NB4 (cell line): ENCODE measurements at regions not wholly inside any gene's neighbourhood (a gene's known extent, or its start where the extent isn't known, plus 50 kb on each side); places are given as distances from the start of the nearest gene placed in this dataset.

Experiments
- DNase-seq: peaks from one replicate; pipeline ENCODE4 v3.0.0; 2010; ENCODE audit warnings: low read depth
- H3K4me3 ChIP-seq: one replicate; pipeline ENCODE4 v1.5.1; 2011; ENCODE audit warnings: mild to moderate bottlenecking, low read depth, low read length, moderate library complexity
- CTCF ChIP-seq: IDR thresholded peaks from one replicate; pipeline ENCODE4 v1.5.1; 2012; ENCODE audit warnings: low read depth, low read length
- MAX ChIP-seq: IDR thresholded peaks from 2 replicates; pipeline ENCODE4 v1.6.1; 2011; ENCODE audit warnings: low read depth, low read length
- MYC ChIP-seq: IDR thresholded peaks from 2 replicates; pipeline ENCODE4 v1.6.1; 2011; ENCODE audit warnings: low read depth, low read length
- POLR2A ChIP-seq: IDR thresholded peaks from 2 replicates; pipeline ENCODE4 v1.6.1; 2011; ENCODE audit warnings: mild to moderate bottlenecking; ENCODE audit not compliant: insufficient read length; ENCODE audit errors: extremely low read depth

- no peak for TF ChIP-seq POLR2A
- TF ChIP-seq MAX: no peak
- no peak for TF ChIP-seq MYC
- TF ChIP-seq CTCF: no peak
- no peak overlapping the region for H3K4me3 ChIP-seq
- DNase-seq: no peak
Observed at GRCh38 chr2:106294182-106294581, 100.1 kb upstream of the UXS1 start.

DNA sequence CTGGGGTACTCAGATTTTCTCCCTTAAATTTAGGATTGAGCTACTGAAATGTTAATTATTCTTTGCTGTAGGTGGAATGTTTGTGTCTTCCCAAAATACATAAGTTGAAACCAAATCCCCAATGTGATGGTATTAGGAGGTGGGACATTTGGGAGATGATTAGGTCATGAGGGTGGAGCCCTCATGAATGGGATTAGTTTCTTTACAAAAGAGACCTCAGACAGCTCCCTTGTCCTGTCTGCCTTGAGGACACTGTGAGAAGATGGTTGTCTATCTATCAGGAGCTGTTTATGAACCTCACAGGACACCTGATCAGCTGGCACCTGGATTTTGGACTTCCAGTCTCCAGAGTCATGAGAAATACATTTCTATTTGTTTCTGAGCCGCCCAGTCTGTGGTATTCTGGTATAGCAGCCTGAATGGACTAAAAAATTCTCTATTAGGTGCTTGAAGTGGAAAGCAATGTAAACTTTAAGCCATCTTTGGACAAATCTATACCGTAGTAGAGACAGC lies 99.2 kb upstream of the UXS1 start:
- no peak overlapping the region for H3K4me3 ChIP-seq
- DNase-seq: no peak
- TF ChIP-seq MYC: no peak
- TF ChIP-seq POLR2A: no peak

DNA sequence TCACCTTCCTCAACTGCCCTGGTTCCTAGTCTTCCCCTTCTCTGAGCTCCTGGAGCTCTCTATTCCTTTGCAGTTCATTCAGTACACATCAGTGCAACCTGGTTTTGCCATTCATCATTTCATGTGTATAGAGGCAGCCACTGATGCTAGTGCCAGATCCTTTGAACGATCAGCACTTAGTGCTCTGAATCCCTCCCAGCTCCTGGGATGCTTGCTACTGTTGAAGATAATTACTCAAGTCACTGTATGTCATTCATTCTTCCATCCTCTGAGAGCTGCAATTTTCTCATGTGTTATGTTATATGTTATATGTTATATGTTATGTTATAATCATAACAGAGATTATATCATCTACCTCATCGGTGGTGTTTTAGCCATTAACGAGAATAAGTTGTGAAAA lies 98.5 kb upstream of the UXS1 start:
- H3K4me3 ChIP-seq: no peak overlapping the region
- no peak for DNase-seq
- no peak for TF ChIP-seq MYC
- TF ChIP-seq POLR2A: no peak
- no peak for TF ChIP-seq CTCF
- no peak for TF ChIP-seq MAX

GRCh38 chr2:106288873-106289272 lies 94.8 kb upstream of the UXS1 start:
- no peak overlapping the region for H3K4me3 ChIP-seq
- TF ChIP-seq MYC (no peak), CTCF (no peak), MAX (no peak), POLR2A (no peak)
- no peak for DNase-seq

DNA sequence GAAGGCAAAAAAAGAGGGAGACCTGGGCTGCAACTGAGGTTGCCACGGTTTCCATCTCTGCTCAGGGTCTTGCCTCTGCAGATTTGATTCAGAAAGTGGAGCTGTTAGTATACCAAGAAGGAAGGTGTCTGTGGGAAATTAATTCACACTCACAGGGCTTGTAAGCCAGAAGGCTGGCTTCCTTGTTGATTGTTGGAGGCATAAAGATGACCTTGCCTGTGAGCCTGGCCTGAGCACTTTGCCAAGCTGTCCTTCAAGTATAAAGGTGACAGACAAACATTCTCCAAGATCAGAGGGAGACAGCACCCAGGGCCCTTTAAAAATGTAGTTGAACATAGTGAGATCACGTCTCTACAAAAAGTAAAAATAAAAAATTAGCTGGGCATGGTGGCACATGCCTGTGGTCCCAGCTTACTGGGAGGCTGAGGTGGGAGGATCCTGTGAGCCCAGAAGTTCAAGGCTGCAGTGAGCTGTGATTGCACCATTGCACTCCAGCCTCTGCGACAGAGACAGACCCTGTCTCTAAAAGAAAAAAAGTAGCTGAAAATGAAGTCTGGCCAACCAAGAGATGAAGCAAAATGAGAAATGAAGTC lies 91.2 kb upstream of the UXS1 start:
- H3K4me3 ChIP-seq: no peak overlapping the region
- no peak for DNase-seq
- TF ChIP-seq CTCF (no peak), MYC (no peak), MAX (no peak), POLR2A (no peak)

GRCh38 chr2:106284691-106285202 lies 90.6 kb upstream of the UXS1 start:
- DNase-seq: no peak
- TF ChIP-seq CTCF (no peak), MYC (no peak), POLR2A (no peak), MAX (no peak)
- no peak overlapping the region for H3K4me3 ChIP-seq
